ENCODE measurements at regions not wholly inside any gene's neighbourhood (a gene's known extent, or its start where the extent isn't known, plus 50 kb on each side); places are given as distances from the start of the nearest gene placed in this dataset.

- TF ChIP-seq, protein P1, sequence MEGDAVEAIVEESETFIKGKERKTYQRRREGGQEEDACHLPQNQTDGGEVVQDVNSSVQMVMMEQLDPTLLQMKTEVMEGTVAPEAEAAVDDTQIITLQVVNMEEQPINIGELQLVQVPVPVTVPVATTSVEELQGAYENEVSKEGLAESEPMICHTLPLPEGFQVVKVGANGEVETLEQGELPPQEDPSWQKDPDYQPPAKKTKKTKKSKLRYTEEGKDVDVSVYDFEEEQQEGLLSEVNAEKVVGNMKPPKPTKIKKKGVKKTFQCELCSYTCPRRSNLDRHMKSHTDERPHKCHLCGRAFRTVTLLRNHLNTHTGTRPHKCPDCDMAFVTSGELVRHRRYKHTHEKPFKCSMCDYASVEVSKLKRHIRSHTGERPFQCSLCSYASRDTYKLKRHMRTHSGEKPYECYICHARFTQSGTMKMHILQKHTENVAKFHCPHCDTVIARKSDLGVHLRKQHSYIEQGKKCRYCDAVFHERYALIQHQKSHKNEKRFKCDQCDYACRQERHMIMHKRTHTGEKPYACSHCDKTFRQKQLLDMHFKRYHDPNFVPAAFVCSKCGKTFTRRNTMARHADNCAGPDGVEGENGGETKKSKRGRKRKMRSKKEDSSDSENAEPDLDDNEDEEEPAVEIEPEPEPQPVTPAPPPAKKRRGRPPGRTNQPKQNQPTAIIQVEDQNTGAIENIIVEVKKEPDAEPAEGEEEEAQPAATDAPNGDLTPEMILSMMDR (IDR thresholded peaks at IDR 0.05): no peak
- no peak for TF ChIP-seq POLR2AphosphoS5 (IDR thresholded peaks at IDR 0.05)
- TF ChIP-seq POLR2A (IDR thresholded peaks at IDR 0.05): no peak
- no peak for TF ChIP-seq EP300 (IDR thresholded peaks at IDR 0.05)
These were observed 161.0 kb downstream of the SEM1 start for GRCh38 chr7:96548664-96549063.

All from stomach (tissue), 4 donors.